Loucy (cell line): ENCODE measurements at regions not wholly inside any gene's neighbourhood (a gene's known extent, or its start where the extent isn't known, plus 50 kb on each side); places are given as distances from the start of the nearest gene placed in this dataset.

ENCODE experiments used
- H2AFZ ChIP-seq: fragments of 200-600 bp; sonication (generic); 2 replicates; pipeline ENCODE4 v1.6.0; 2016; ENCODE audit warnings: antibody characterized with exemption, mild to moderate bottlenecking, low read length, moderate library complexity
- H3F3A ChIP-seq: fragments of 200-600 bp; 2 replicates; pipeline ENCODE4 v1.6.0; 2016; ENCODE audit warnings: antibody characterized with exemption, low read depth, mild to moderate bottlenecking
- H3K27me3 ChIP-seq: fragments of 200-600 bp; sonication (generic); 2 replicates; pipeline ENCODE4 v1.6.1; 2014; ENCODE audit warnings: low read length, mild to moderate bottlenecking; ENCODE audit not compliant: insufficient read depth, poor library complexity, severe bottlenecking
- H3K36me3 ChIP-seq: fragments of 200-600 bp; sonication (generic); 2 replicates; pipeline ENCODE4 v1.6.1; 2016; ENCODE audit warnings: low read length; ENCODE audit not compliant: insufficient read depth
- H3K4me1 ChIP-seq: fragments of 200-600 bp; sonication (generic); 2 replicates; pipeline ENCODE4 v1.5.1; 2014; ENCODE audit warnings: low read length, mild to moderate bottlenecking; ENCODE audit not compliant: insufficient read depth, poor library complexity, severe bottlenecking
- H3K4me2 ChIP-seq: fragments of 200-600 bp; sonication (generic); 2 replicates; pipeline ENCODE4 v1.6.0; 2014; ENCODE audit warnings: antibody characterized with exemption, low read length, low read depth, mild to moderate bottlenecking; ENCODE audit not compliant: poor library complexity, severe bottlenecking
- H3K4me3 ChIP-seq: fragments of 200-600 bp; sonication (generic); 2 replicates; pipeline ENCODE4 v1.5.1; 2014; ENCODE audit warnings: low read length, mild to moderate bottlenecking, mixed read lengths; ENCODE audit not compliant: poor library complexity, severe bottlenecking
- H3K79me2 ChIP-seq: fragments of 200-600 bp; sonication (generic); 2 replicates; pipeline ENCODE4 v1.6.1; 2014; ENCODE audit warnings: low read length; ENCODE audit not compliant: insufficient read depth
- H3K9ac ChIP-seq: fragments of 200-600 bp; sonication (generic); 2 replicates; pipeline ENCODE4 v1.6.0; 2014; ENCODE audit warnings: mild to moderate bottlenecking, low read depth, low read length, moderate library complexity; ENCODE audit not compliant: poor library complexity, severe bottlenecking
- H3K9me2 ChIP-seq: fragments of 200-600 bp; sonication (generic); replicated peaks from 2 replicates; pipeline ENCODE4 v1.6.1; 2016; ENCODE audit warnings: low read depth, low read length, mixed read lengths
- H3K9me3 ChIP-seq: fragments of 200-600 bp; sonication (generic); 2 replicates; pipeline ENCODE4 v1.6.1; 2014; ENCODE audit warnings: mild to moderate bottlenecking, antibody characterized with exemption, low read length, low read depth; ENCODE audit not compliant: insufficient read depth
- H4K20me1 ChIP-seq: fragments of 200-600 bp; sonication (generic); 2 replicates; pipeline ENCODE4 v1.6.0; 2014; ENCODE audit warnings: antibody characterized with exemption, low read length, mild to moderate bottlenecking; ENCODE audit not compliant: insufficient read depth, poor library complexity, severe bottlenecking
- EZH2phosphoT487 ChIP-seq: fragments of 200-600 bp; IDR thresholded peaks from 2 replicates; pipeline ENCODE4 v1.6.1; 2018; ENCODE audit warnings: antibody characterized with exemption, mild to moderate bottlenecking, moderate library complexity, borderline replicate concordance
- TF ChIP-seq, protein P1 (sequence below): fragments of 200-600 bp; sonication (generic); conservative IDR thresholded peaks from 2 replicates; pipeline ENCODE4 v1.5.1; 2014; ENCODE audit warnings: mild to moderate bottlenecking, antibody characterized with exemption, low read length

DNA sequence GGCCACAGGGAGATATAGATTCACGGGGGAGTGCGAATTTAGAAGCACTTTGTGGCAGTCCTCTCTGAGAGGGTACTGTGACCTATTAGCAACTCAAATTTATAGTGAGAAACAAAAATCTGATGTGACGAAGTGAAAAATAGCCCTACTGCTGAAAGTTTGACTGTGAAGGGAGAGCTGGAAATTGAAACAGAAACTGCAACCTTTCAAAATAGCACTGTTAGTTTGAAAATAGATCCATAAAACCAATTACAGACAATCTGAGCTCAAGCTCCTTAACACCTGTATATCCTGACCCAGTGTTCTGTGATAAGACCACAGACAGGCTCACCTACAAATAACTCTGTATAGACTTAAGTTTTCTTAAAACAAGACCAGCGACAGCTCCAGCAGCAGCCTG lies 420.1 kb downstream of the IRX1 start:
- Histone ChIP-seq H3K9me3 (no peaks in the 10 kb centered on the region; the same call in 1 of the 2 replicates), H3K36me3 (no peaks in the 10 kb centered on the region), H4K20me1 (no peaks in the 10 kb centered on the region), H3K4me1 (no peaks in the 10 kb centered on the region), H2AFZ (no peak overlapping the region), H3K79me2 (no peaks in the 10 kb centered on the region), H3K4me2 (no peak overlapping the region), H3K9me2 (no peaks in the 10 kb centered on the region), H3K27me3 (no peaks in the 10 kb centered on the region), H3F3A (no peaks in the 10 kb centered on the region), H3K4me3 (no peak overlapping the region), H3K9ac (no peak overlapping the region)
- TF ChIP-seq, protein P1, sequence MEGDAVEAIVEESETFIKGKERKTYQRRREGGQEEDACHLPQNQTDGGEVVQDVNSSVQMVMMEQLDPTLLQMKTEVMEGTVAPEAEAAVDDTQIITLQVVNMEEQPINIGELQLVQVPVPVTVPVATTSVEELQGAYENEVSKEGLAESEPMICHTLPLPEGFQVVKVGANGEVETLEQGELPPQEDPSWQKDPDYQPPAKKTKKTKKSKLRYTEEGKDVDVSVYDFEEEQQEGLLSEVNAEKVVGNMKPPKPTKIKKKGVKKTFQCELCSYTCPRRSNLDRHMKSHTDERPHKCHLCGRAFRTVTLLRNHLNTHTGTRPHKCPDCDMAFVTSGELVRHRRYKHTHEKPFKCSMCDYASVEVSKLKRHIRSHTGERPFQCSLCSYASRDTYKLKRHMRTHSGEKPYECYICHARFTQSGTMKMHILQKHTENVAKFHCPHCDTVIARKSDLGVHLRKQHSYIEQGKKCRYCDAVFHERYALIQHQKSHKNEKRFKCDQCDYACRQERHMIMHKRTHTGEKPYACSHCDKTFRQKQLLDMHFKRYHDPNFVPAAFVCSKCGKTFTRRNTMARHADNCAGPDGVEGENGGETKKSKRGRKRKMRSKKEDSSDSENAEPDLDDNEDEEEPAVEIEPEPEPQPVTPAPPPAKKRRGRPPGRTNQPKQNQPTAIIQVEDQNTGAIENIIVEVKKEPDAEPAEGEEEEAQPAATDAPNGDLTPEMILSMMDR: no peak
- no peak for TF ChIP-seq EZH2phosphoT487

DNA sequence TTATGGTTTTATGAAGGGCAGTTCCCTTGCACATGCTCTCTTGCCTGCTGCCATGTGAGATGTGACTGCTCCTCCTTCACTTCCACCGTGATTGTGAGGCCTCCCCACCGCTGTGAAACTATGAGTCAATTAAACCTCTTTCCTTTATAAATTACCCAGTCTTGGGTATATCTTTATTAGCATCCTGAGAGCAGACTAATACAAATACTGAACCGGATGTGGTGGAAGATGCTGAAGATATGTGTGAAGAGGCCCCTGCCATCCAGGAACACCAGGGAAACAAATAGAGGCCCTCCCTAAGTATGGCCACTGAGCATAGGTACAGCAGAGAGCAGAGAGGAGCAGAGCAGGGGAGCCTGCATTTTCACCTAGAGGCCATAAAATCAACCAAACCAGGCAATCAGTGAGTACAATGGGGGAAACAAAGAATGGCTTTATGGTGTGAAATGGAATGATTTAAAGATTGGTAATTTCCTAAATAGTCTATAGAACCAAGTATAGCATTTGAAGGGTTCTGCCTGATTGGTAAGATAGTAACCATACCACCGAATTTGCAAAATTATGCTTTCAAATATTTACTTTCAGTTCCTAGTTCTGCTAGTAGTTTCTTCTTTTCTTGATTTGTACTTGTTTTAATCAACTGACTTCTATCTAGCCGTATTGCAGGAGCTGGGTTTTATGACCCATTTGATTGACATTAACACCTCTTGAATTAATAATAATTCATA lies 421.6 kb downstream of the IRX1 start:
- no peaks in the 10 kb centered on the region for H3K79me2 ChIP-seq
- H3K9me3 ChIP-seq: no peaks in the 10 kb centered on the region; the same call in 1 of the 2 replicates
- H3K27me3 ChIP-seq: no peaks in the 10 kb centered on the region
- H3K36me3 ChIP-seq: no peaks in the 10 kb centered on the region
- no peaks in the 10 kb centered on the region for H4K20me1 ChIP-seq
- TF ChIP-seq, protein P1: no peak
- TF ChIP-seq EZH2phosphoT487: no peak
- no peak overlapping the region for H3K4me3 ChIP-seq
- no peak overlapping the region for H3K9ac ChIP-seq
- no peaks in the 10 kb centered on the region for H3F3A ChIP-seq
- H3K4me1 ChIP-seq: no peaks in the 10 kb centered on the region
- H2AFZ ChIP-seq: no peak overlapping the region
- no peaks in the 10 kb centered on the region for H3K9me2 ChIP-seq
- no peak overlapping the region for H3K4me2 ChIP-seq

DNA sequence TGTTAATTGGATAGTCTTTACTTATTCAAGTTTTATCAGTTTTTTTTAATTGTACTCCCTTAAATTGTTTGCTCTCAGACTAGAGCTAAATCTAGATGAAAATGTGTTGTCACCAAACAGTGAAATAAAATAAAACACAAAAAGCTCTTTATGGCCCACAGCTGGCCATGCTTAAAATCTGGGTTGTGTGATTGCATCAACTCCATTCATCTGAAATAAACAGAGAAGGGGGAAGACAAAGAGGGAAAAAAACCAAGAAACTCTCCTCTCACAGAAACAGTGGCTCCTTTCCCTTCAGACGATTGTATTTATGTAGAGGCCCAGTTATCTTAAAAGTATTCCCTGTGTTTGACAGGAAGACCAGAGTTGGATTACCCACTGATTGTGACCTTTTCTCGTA lies 422.4 kb downstream of the IRX1 start:
- Histone ChIP-seq H3K4me1 (no peaks in the 10 kb centered on the region), H3K4me2 (no peak overlapping the region), H3K27me3 (no peaks in the 10 kb centered on the region), H3F3A (no peaks in the 10 kb centered on the region), H3K79me2 (no peaks in the 10 kb centered on the region), H3K9me3 (no peaks in the 10 kb centered on the region; the same call in 1 of the 2 replicates), H2AFZ (no peak overlapping the region), H3K9me2 (no peaks in the 10 kb centered on the region), H3K36me3 (no peaks in the 10 kb centered on the region), H3K4me3 (no peak overlapping the region), H4K20me1 (no peaks in the 10 kb centered on the region), H3K9ac (no peak overlapping the region)
- TF ChIP-seq, protein P1: no peak
- TF ChIP-seq EZH2phosphoT487: no peak
